Retina (tissue), 1 donor: ENCODE measurements at regions not wholly inside any gene's neighbourhood (a gene's known extent, or its start where the extent isn't known, plus 50 kb on each side); places are given as distances from the start of the nearest gene placed in this dataset.

Experiments
- DNase-seq: peaks from one replicate; pipeline ENCODE4 v3.0.0-alpha.2; 2016

DNA sequence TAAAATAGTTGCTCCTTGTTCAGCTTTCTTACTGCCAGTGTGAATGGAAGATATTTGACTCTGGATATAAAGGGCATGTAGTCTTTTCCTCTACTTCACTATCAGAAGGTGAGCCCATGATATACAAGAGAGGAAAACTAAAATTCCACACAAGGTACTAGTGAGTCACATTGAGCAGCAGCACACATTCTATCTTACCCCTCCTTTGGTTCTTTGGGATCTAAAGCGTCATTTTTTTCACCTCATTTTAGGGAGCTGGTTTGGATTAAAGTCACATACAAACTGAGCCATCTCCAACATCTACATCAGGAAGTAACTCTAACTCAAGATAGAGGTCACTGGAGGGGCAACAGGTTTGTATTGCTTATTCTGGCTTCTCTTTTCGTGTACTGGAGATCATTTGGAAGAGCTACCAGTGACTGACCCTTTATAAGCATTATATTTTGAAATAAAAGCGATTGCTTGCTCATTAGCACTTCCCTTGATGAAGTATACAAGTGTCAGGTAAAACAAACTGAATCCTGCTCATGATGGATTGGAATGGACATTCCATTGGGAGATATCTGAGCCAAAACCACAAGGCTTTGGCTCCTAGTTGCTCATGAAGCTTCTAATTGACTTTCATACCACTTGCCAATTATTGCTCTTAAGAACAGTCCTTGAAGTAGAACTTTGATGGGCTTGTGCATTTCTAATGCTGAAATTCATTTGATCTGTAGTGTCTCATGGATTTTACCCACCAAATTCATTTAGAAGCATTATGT lies 124.1 kb downstream of the SPCS3 start:
- no peak for DNase-seq

DNA sequence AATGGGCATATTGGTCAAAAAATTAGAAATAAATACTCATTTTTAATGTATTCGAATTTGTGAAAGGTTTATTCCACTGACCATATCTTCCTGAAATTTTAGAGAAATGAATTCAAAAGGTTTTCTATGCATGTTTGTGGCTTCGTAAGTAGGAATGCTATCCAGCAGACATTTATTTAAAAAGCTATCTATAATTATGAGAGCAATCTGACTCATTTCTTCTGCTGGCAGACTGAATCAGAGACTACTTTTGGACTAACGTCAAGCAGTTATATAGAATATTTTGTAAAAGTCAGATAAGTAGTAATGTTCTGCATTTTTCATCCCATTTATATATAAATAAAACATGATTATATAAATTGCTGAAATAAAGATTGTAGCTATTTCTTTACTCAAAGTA lies 125.0 kb downstream of the SPCS3 start:
- no peak for DNase-seq

DNA sequence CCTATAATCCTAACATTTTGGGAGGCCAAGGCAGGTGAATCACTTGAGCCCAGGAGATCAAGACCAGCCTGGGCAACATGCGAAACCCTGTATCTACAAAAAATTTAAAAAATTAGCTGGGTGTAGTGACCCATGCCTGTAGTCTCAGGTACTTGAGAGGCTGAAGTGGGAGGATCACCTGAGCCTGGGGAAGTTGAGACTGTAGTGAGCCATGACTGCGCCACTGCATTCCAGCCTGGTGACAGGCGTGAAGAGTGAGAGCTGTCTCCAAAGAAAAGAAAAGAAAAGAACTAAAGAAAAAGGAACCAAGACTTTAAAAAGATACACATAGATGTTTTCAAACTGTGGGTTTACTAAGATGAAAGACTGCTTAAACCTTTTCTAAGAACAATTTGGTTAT lies 129.0 kb downstream of the SPCS3 start:
- no peak for DNase-seq

DNA sequence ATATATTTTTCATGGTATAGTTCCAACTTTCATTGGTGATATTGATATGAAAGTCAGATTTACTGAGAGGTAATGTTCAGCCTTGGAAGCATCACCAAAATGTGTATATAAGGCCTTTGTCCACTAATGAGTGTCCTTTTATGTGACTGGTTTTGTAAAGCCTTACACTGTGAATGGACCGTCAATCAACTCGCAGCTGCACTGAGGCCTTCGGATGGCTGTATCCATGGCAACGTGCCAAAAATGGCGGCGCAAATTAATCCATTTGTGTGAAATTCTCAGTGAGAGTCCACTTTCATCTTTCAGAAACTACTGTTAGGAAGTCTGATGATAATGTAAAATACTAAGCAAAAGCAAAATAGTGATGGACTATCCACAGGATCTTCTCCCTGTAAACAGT lies 131.7 kb downstream of the SPCS3 start:
- DNase-seq, result peak; percentile 63

DNA sequence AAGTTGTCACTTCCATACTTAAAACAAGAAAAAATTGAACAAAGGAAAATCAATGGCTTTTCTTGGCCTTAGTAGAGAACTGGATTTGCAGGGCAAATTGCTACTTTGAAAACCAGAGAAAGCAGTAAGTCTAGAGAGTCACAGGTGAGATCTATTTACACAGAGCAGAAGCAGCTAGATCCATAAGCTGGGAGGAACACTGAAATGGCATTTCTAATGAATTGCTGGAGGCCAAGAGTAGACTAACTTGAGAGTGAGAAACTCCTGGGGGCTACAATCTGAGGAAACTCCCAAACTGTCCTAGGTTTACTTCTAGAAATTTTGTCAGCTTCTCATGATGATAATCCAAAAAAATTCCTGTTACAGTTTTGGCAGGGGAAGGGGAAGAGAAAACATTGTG lies 133.3 kb downstream of the SPCS3 start:
- DNase-seq, result no peak

DNA sequence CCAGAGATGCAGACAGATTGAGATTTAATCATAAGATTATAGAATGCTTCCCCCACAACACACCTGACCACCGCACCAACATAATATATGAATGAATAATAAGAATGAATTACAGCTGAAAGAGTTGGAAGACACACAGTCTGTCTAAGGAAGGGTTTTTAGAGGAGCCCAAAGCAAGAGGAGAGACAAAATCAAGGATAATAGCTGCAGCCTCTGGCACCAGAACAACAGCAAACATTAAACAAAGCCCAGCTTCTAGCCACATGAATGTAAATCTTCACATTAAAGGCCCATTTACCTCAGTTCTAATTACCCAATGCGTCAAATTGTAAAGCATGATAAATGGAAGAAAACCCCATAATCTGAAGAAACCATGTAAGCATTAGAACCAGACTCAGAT lies 133.9 kb downstream of the SPCS3 start:
- DNase-seq, result no peak

DNA sequence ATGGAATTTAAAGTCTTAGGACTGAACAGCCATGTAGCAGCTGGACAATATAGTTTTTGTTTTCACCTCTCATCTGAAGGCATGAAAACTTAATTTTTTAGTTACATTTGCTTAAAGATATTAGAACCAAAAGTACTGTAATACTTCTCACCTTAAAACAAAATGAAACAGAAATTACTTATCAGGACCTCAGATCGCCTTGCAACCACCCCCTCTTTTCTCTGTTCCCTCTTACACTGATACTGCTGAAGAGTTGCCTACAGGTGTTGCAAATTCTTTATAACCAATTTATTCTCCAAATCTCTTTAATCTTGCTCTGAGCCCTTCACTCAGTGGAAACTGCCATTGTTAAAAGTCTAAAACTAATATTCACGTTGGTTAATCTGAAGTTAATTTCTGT lies 145.0 kb downstream of the SPCS3 start:
- DNase-seq, result no peak

DNA sequence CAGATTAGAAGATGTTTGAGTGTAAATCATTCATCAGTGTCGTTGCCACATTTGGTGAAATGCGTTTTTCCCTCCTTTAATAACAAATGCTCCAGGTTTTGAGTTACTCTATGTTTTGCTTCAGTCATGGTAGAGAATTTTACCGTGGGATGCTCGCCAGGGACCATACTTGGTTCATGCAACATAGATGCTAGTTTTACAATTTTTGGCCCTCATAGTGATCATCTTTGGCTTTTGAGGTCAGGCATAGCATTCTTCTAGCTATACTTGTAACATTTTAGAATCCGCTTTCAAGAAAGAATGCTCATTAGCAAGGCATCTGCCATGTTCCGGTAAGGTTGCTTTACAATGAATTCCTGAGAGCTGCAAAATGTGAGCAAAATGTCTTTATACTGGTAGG lies 147.2 kb downstream of the SPCS3 start:
- DNase-seq, result no peak

DNA sequence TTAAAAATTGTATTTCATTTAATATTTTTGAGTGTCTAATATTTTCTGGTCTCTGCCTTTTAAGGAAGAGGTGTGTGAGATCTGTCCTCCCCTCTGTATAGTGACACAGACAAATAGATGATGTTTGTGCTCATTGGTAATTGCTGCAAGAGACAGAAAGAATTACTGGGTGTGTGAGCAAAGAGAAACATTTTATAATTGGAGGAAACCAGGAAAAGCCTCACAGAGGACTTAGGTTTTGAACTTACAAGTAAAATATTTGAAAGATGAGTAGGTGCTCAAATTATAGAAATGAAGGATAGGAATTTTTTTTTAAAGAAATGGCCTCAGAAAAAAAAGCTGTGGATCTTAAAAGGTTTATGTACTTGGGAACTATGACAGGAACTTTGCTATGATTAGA lies 149.8 kb downstream of the SPCS3 start:
- no peak for DNase-seq

DNA sequence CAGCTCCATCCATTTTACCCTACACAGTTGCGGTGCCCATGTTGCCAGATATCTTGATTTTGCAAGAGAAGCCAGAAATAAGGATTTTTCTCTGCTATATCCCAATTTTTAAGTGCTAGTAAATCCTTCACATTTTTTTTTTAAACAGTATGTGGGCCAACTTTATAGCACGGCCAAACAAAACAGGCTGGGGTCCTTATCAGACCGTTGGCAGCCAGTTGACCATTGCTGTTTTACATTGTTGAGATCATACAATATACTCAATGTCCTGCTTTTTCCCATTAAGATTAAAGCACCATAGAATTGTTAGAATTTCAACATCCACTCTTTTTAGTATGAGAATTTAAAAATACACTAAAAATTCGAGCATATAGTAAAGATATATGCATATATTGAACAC lies 150.9 kb downstream of the SPCS3 start:
- no peak for DNase-seq

DNA sequence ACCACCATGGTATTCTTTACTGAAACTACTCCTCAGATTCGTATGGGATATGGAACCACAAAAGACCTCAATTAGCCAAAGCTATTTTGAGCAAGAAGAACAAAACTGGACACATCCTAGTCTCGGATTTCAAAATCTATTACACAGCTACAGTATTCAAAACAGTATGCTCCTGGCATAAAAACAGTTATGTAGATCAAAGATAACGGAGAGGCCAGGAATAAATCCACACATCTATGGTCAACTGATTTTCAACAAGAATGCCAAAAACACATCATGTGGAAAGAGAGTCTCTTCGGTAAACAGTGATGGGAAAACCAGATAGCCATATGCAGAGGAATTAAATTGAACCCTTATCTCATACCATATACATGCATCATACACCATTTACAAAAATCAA lies 155.3 kb downstream of the SPCS3 start:
- no peak for DNase-seq

DNA sequence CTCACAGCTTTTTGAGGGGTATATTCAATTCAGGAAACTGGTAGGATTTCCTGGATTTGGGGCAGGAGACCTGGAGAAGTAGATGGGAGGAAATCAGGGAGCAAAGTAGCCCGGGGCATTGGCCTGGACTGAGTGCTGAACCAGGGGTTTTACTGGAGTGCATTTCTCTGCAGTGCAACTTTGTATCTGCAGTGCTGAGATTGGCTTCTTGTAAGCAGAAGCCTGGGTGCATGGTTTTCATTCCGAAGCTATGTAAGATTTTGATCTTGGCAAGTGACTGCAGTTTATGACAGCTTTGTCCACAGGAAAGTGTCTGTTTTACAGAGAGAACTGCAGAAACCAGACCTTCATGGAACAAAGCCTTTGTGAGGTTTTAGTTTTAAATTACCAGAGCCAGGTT lies 158.3 kb downstream of the SPCS3 start:
- no peak for DNase-seq

DNA sequence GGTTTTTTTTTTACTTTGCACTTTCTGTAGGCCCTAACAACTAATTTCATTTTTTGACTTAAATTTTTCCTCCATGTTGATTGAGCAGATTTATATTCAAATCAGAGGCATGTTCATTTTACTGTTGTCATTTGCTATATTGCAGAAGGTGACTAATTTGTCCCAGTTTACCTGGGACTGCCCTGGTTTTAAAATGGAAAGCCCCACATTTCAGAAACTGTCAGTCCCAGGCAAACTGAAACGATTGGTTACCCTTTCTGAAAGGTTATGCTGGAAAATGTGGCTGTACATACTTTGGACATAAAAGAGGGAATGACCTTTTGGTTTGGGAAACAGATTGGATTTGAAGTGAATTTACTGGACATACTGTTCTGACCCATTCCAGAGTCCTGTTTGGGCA lies 160.0 kb downstream of the SPCS3 start:
- DNase-seq, result no peak

DNA sequence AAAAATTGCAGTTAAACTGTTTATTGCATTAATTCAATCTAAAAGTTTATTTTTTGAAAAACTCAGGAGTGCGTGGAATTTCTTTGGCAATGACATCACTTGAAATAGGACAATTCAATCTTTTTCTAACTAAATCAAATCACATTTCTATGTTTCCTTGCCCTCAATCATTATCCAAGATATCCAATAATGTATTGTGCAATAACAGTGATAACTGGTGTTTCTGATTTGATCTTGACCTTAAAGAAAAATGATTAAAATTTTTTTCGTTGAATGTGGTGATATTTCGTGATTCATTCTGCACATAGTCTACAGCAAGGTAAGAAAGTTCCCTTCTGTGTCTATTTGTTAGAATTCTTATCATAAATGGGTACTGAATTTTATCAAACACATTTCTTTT lies 163.2 kb downstream of the SPCS3 start:
- DNase-seq, result no peak

DNA sequence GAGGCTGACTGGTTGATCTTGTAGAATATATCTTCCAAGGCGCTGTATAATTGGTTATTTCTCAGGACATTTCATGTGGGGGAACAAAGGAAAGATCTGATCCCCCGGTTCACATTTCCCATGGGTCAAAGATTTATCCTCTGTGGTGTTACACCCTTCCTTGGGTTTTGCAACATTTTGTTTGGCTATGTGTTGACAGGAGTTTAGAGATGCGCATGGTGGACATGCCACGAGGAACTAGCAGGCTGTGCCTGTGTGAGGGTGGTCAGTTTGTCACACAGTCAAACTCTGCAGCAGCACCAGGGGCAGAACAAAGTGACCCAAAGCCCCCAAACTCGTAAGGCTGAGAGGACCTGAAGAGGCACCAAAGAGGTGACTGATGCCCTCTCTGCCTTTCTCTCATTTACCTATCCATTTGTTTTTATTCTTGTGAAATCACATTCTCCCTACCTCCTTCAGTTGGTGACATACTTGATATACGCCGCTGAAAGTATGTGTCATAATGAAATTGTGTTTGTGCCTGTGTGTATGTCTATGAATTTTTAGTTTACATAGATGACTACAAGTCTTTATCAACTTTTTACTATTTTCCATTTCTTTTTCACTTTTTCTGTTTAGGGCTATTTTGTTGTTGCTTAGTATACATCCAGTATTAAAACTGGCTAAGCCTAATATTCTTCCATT lies 164.7 kb downstream of the SPCS3 start:
- peak; percentile 21 for DNase-seq

DNA sequence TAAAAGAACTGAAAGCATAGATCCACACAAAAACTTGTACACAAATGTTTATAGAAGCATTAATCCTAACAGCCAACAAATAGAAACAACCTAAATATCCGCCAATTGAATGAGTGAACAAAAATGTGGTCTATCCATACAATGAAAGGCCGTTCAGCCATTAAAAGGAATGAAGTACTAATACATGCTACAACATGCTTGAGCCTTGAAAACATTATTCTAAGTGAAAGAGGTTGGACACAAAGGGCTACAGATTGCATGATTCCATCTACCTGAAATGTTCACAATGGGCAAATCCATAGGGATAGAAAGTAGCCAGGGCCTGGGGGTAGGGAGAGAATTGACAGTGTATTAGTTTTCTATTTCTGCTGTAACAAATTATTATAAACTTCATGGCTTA lies 169.2 kb downstream of the SPCS3 start:
- no peak for DNase-seq

DNA sequence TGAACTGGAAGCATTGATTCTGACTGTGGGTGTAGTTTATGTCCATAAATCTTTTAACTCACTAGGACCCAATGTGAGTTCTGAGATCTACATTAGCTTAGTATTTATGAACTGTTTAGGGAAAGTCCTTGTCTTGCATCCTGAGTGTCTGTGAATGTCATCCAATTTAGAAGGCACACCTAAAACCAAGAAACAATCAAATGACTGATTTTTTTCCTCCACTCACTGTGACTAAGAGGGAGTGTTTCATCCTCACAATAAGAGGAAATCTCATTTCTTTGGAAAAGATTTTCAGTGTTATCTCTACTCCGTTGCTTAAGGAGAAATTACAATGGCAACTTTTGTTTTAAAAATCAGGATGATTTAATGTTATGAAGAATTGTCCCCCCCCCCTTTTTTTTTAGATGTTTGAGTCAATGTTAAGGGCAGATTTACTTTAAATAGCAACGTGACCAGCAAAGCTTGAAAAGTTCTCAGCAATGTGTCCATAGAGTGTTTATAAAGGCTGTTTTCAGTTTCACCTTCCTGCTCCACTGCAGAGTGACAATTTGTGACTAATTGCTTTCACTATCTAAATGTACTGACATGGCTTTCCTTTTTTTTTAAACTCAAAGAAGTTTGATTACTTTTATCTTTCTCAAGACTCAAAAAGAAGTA lies 173.0 kb downstream of the SPCS3 start:
- no peak for DNase-seq

DNA sequence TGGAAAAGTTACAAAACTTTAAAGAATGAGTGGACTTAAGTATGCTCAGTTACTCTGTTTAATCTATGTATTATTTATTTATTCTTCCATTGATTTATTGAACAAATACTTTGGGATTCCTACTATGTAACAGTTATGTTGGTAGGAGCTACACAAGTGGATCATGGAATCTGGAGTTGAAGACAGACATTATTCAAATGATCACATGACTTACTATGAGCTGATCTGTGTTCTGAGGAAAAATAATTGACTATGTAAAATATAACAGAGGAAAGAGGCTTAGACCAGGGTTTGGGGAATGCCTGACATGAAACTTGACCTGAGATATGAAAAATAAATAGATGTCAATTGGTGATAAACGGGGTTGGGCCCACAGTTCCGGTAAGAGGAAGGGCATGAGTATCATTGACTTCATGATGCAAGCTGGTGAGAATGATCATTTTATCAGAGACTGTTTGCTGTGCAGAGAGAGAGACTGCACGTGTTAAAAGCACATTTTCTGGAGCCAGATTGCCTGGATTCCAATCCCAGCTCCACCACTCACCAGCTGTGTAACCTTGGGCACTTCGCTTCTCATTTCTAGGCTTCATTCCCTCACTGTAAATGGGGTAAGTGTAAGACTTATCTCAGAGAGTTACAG lies 179.0 kb downstream of the SPCS3 start:
- DNase-seq, result no peak

DNA sequence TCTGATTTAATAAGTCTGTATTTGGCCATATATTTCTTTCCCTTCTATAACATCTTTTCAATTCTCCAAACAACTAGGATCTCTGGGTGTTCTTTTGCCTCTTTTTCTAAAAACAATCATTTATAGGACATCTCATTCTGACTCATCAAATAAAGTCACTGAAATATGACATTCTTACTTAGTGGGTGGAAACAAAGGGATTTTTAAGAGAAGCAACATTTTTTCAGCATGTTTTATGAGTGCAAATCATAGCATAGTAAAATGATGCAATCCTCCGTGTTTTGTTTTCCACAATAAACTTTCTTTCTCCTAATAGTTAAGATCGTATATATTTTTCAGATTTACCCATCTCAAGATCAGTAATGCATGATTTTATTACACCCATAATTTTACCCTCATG lies 179.8 kb downstream of the SPCS3 start:
- DNase-seq, result no peak

DNA sequence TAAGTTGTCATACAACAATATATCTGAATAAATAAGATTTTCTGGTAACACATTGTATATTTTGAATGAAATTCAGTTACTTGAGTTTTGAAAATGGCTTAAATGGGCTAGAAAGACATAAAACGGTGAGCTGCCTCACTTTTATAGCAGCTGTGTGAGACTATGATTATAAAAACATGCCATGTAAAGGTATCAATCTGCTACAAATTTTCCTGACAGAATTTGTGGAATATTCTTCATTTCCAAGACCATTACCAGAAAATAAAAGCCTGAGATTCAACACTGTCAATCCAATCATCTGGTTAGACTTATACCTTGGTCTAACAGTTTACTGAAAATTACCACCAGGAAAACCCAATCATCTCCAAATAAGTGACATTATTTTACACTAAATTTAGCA lies 181.1 kb downstream of the SPCS3 start:
- no peak for DNase-seq

DNA sequence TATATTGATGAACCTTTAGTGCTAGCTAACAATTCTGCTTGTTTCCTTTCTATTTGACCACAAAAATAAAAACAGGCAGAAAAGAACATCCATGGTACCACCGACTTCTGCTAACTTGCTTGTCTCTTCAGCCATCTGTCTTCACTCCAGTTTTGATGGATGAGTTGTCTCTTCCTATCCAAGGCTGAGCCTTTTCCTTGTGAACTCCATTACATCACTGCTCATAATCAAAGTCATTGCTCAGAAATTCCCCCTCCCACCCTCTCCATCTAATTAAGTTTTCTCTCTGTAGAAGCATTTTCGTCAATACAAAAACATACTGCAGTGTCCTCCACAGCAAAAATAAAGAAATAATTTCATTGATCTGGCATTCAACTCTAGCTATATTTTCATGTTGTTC lies 184.4 kb downstream of the SPCS3 start:
- no peak for DNase-seq

DNA sequence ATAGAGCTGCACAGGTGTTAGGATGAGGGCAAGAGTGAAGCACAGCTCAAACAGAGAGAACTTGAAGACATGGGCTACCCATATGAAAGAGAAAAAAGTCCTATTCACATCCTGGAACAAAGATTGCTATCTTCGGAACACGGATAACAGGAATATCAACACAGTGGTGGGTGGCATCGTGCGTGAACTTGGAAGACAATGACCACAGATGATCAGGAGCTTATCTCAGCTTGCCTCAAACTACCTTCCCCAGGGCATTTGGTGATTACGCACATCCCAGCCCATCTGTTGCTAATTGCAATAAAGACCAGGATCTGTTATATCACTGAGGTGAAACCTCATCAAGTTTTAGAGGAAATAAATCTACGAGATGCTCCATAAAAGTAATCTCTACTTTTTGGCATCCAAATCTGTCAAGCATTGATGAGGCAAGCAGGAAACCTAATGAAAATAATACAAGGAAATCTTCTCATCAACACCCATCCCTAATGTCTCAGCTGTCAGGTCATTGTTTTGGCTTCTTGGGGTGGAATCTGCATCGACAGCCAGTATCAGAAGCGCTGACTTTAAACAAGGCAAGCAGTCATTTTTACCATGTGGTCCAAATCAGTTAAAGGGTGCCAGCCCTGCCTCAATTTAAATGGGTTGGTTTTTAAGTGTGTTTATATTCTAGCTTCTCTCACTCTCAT lies 188.2 kb downstream of the SPCS3 start:
- DNase-seq, result no peak

DNA sequence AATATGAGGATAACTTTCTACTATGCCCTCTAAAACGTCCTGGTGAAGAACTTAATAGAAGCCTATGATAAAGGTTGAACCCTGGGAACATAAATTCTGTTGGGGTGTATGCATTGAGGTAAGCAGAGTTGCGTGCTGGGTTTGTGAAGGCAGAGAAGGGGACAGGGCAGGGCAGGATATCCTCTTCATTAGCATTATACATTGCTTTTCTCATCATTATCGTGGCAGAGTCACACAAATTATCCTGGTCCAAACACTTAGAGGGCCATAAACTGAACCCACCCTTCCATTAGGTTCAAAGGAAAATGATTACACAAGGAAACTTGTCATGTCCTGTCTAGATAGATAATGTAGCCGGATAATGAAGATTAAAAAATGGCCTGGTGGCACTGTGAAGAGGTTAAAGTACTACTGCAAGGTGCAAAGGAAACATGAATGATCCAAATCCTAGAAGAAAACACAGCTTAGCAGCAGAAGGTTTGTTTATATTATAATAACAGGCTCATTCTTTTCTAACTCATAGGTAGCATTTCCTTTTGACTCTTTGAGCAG lies 189.1 kb downstream of the SPCS3 start:
- no peak for DNase-seq
